GM21576 (cell line): ENCODE measurements at regions not wholly inside any gene's neighbourhood (a gene's known extent, or its start where the extent isn't known, plus 50 kb on each side); places are given as distances from the start of the nearest gene placed in this dataset.
"Not testable (repeated sequence)": the region's sequence is repeated elsewhere in the genome, so short reads cannot be mapped to it uniquely, and the experiment has no call there.

Experiments used
- ATAC-seq: cut with Tn5 transposase; IDR thresholded peaks from one replicate; pipeline ENCODE4 v1.9.1; 2021; ENCODE audit warnings: mild to moderate bottlenecking, moderate library complexity; ENCODE audit not compliant: unreplicated experiment

DNA sequence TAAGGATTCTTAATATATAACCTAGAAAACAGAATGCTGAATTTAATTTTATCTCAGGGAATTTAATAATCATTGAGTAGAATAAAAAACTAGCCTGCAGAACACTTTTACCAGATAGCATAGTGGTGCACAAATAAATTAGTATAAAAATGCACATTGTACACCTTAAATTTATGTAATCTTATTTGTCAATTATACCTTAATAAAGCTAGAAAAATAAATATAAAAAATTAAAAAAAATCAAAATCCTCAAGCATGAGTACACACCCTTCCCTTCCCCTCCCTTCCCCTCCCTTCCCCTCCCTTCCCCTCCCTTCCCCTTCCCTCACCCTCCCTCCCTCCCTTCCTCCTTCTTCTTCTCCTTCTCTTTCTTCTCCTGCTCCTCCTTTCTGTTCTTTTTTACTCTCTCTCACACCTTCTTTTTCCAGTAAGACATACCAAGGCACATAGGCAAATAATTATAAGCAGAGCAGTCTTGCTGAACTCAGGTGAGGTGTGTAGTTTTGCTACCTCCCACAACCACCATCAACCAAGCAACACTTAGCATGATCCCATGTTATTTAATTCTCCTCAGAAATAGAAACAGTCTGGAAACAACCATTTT lies 1395.0 kb downstream of the ZPLD1 start:
- ATAC-seq: no peak

DNA sequence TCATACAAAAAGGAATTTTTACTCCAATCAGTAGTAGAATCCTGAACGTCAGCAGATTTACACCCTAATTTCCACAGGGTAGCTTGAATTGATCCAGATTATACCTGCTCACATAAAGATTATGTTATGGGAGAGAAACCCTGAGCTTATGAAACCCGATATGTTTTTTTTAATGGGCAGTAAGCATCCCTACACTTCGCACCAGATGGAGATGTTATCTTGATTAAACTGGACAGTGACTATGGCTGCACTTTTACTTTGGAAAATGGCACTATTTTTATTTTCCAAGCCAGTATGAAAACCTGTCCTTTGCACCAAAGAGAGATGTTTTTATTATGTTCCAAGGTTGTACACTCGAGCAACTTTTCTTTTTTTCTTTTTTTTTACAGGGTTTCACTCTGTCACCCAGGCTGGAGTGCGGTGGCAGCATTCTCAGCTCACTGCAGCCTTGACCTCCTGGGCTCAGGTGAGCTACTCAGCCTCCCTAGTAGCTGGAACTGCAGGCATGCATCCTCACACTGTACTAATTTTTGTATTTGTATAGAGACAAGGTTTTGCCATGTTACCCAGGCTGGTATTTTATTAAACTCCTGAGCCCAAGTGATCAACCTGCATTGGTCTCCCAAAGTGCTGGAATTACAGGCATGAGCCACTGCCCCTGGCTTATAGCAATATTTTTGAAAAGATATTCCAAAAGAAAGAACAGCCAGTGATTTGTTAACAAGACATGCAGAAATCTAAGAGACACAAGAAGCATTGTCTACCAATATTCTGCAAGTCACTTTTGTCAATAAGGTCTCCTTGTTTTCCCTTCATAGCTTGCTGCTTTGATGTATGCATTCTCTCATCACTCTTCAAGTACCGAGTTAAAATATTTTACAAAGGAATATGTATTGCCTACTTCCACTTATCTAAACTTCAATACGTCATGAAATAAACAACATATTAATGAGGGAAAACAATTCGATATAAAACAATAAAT lies 1412.6 kb downstream of the ZPLD1 start:
- ATAC-seq: no peak

DNA sequence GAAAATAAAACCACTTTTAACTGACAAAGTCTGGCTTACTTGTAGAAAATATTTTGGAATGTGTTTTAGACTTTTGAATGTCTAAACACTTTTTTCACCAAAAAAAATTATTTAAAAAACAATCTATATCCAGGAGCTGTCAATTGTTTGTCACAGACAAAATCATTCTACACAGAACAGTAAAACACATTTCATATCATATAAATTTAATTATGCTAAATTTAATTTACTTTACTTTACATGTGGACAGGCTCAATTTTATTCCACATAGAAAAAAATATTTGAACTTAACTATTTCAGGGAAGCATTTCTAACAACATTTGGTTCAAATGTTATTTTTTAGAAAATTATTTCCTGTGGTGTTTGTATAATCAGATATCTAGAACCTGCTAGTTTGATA lies 1417.0 kb downstream of the ZPLD1 start:
- ATAC-seq: no peak

DNA sequence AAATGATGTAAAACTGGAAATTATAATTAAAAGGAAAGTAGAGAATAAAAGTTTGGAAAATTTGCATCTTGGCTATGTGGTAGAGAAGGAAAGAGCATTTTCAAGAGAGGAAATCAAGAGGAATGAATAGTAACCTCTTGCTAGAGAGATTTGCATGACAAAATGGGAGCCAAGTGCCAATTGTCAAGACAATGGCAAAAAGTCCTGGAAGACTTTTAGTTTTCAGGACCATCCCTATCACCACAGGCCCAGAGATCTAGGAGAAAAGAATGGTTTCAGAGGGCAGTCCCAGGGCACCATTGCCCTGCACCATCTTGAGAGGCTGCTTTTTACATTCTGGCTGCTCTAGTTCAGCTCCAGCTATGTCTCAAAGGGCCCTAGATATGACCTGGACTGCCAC lies 1427.6 kb downstream of the ZPLD1 start:
- ATAC-seq: no peak

DNA sequence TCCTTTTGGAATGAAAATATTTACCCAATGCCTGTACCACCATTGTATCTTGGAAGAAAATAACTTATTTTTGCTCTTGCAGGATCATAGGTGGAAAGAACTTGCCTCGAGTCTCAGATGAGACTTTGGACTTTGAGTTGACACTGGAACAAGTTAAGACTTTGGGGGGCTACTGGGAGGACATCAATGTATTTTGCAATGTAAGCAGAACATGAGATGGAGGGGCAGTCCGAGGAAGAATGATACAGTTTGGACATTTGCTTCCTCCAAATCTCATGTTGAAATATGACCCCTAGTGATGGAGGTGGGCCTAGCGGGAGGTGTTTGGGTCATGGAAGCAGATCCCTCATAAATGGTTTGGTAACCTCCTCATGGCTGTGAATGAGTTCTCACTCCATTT lies 1428.6 kb downstream of the ZPLD1 start:
- no peak for ATAC-seq

DNA sequence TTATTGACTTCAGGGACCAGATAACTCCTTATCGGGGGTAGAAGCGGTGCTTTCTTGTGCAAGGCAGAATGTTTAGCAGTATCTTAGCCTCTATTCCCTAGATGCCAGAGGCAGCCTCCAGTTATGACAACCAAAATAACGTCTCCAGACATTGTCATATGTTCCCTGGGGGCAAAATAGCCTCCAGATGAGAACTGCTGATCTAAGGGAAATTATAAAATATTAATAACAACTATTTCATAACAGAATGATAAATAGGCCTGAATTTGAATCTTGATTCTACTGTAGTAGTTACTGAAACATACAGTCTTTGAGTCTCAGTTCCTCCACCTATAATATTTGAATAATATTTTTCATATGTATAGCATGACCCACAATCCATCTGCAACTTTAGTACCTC lies 1431.3 kb downstream of the ZPLD1 start:
- no peak for ATAC-seq

DNA sequence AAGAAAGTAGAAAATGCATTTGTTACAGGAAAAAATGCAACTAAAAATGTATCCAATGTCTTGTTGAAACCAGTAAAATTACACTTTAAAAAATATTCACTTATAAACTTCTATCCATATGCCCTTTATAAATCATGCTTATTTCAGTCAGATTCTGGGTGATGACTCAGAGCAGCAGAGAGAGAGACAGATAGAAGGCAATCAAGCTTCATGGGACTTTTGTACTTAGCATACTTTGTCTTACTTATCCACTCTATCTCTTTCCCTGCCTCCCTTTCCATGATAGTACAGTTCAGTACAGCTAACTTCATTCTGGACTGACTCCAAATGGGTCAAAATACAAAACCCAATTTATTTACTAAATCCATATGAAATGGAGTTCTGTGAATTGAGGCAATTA lies 1438.2 kb downstream of the ZPLD1 start:
- no peak for ATAC-seq

DNA sequence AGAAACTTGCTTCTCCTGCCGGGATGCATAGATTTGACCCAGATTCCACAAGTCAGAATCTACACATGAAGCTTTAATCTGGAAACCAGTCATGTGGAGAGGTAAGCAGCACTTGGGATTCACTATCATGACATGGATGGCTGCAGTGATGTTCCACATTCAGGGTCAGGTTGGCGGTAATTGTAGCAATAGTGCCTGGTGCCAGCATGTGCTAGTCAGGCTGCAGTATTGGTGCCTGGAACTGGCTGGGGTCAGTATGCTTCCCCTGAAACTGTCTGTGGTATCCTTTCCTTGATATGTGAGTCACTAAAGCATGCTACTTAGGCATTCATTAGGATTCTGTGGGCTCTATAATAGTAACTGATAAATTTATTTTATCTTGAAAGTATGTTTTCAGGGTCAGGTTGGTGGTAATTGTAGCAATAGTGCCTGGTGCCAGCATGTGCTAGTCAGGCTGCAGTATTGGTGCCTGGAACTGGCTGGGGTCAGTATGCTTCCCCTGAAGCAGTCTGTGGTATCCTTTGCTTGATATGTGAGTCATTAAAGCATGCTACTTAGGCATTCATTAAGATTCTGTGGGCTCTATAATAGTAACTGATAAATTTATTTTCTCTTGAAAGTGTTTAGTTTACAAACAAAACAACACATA lies 1439.2 kb downstream of the ZPLD1 start:
- ATAC-seq: no peak

DNA sequence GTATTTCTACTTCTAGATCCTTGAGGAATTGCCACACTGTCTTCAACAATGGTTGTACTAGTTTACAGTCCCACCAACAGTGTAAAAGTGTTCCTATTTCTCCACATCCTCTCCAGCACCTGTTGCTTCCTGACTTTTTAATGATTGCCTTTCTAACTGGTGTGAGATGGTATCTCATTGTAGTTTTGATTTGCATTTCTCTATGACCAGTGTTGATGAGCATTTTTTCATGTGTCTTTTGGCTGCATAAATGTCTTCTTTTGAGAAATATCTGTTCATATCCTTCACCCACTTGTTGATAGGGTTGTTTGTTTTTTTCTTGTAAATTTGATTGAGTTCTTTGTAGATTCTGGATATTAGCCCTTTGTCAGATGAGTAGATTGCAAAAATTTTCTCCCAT lies 1447.0 kb downstream of the ZPLD1 start:
- not testable (repeated sequence) for ATAC-seq

DNA sequence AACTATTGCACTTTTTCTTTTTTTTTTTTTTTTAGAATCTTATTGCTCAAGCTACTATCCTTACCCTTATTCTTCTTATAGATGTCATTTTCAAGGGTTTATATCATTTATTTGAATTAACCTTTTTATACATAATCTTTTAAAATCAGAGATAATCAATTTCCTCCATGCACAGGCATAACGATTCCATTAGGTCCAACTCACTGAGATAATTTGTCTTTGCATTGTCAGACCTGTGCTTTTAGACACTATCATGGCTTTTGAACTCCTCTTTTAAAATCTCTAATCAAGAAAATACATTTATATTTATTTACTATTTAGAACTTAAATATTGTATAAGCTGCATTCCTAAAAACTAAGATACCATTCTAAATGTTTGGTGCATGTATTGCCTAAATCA lies 1454.9 kb downstream of the ZPLD1 start:
- ATAC-seq: no peak

DNA sequence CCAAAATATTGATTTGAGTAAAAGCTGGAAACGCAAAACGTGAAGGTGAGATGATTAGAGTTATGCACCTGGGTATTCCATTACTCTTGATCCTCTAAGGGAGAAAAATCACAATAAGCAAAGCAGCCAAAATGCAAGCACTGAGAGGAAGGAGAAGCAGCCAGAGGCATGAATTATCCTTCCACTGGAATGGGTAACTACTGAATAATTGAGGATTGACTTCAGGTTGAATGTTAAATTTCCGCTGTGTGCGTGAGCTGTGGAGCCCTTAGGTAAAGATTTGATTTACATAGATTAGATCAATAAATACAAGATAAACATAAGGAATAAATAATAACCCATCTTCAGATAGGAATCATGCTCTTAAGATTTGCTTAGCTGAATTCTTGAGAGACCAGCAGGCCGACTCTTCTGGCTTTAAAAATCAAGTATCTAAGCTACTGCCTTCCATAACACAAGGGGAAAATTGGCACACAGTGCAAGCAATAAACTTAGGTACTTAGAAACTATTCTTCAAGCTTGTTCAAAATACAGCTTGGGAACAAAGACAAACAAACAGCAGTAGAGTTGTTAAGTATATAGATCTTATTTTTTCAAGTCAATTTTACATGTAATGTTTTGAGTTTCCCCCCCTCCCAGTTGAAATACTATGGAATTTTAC lies 1459.5 kb downstream of the ZPLD1 start:
- ATAC-seq: no peak

DNA sequence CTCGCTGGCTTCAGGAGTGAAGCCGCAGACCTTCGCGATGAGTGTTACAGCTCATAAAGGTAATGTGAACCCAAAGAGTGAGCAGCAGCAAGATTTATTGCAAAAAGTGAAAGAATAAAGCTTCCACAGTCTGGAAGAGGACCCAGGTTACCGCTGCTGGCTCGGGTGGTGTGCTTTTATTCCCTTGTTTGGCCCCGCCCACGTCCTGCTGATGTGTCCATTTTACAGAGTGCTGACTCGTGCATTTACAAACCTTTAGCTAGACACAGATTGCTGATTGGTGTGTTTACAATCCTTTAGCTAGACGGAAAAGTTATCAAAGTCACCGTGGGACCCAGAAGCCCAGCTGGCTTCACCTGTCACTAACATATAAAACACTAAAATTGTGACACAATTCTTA lies 1464.5 kb downstream of the ZPLD1 start:
- ATAC-seq: no peak

DNA sequence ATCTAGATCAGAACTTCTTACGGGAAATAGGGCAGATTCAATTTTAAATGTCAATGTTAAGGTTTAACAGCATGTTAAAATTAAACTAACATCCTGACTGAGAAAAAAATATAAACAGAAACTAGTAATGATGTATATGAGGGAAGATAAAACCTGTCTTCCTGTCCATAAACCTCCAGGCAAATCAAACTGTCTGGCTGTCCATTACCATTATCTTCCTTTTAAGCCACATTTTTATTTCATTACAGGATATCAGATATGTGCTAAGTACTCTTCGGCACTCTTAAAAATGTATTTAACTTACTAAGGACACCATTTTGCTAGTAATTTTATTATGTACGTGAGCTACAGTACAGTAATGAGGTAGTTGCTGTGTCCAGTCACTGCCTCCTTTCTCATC lies 1461.7 kb upstream of the ALCAM start:
- ATAC-seq: no peak

DNA sequence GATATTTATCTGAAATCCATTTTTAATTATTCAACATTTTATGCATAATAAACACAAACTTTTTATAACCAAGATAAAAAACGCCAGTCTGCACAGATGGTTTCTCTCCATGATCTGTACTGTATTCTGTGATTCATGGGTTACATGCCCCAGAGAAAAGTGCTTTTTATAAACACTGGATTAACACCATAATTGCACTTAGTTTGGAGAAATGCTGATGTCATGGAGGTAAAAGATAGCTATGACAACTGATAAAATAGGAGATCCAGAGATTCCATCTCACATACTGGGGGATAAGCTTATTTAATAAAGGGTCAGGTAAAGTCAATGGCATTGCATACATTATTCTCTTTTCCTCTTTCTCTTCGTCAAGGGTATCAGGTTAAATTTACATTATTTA lies 1460.4 kb upstream of the ALCAM start:
- no peak for ATAC-seq

DNA sequence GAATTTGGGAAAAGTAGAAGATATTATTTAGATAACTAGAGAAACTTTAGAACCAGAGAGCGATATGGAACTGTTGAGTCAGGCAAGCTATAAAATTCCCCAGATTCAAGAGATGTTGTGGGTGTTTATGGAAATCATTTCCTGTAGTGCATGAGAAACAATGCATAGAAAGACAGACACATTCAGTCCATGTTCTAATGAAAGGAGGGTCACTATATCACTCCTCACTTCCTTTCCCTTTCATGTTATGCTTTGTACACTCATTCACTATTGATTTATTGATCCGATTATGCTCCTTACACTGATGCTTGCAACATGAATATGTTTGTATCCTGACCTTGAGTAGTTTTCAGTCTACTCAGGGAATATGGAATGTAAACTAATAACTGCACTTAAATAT lies 1459.9 kb upstream of the ALCAM start:
- no peak for ATAC-seq

DNA sequence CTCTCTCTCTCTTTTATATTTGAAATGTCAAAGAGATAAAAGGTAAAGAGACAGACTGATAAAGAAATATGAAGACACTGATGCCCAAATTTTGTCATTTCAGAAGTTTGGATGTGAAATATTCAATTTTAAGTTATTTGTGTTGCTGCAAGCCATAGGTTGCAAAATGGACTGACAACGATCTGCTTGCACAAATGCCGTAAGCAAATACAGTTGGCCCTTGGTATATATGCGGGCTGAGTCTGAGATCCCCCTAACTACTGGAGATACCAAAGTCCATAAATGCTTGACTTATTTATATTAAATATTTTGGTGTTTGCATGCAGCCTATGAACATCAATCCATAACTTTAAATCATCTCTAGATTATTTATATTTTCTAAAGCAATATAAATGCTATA lies 1459.1 kb upstream of the ALCAM start:
- ATAC-seq: no peak

DNA sequence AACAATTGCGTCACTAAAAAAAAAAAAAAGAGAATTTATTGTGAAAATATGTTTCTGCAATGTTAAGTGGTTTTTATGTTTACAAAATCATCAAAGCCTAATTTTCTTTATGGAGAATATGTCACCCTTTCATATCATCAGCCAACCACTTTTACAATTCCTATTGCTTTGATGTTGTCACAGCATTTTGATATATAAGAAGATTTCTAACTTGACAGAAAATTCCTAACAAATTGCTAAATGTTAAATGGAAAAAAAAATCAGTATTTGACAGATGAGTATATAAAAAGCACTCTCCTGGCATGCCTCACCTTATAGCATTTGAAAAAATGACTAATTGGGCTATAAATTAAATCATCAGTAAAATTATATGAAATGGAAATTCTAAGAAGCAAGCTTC lies 1457.3 kb upstream of the ALCAM start:
- no peak for ATAC-seq

DNA sequence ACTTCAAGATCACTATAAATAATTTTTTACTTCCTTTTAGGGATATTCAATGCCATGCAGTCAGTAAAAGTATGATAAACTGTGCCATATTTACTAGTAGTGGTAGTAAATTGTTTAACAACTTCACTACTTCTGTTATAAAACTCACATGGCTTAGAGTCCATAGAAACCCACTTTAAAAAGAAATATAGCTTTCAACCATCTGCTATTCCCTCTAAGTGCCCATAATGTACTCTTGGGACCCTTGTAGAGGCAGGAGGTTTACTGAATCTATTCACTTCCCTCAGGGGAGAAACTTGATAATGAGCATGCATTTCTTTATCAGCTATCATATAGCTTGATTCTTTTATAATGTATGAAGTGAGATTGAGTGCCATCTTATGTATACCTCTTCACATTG lies 1448.4 kb upstream of the ALCAM start:
- no peak for ATAC-seq

DNA sequence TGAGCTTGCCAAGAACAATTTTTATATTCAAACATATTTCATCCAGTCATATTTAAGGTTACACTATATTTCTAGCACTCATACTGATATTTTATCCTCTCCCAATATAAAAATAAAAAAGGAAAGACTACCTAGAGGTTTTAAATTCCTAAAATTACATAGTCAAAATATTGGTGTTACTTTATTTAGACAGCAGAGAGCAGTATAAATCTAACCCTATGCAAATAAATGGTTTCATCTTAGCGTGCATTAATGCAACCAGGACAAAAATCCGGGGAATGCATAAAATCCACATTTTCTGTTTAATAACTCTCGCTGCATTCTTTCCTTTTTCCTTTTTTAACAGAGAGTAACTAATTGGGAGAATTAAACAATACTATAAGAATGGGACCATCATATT lies 1447.4 kb upstream of the ALCAM start:
- no peak for ATAC-seq

DNA sequence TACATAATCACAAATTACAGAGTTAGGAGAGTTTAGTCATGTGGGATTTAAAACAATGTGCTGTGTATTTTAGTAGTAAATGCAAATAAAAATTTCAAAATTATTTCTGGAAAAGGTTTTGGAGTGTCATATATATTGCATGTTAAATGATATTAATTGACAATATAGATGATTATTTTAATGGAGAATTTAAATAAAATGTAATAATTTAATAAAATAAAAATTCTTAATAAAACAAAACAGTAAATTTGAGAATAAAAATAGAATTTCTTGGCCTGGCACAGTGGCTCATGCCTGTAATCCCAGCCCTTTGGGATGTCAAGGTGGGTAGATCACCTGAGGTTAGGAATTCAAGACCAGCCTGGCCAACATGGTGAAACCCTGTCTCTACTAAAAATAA lies 1442.8 kb upstream of the ALCAM start:
- no peak for ATAC-seq

DNA sequence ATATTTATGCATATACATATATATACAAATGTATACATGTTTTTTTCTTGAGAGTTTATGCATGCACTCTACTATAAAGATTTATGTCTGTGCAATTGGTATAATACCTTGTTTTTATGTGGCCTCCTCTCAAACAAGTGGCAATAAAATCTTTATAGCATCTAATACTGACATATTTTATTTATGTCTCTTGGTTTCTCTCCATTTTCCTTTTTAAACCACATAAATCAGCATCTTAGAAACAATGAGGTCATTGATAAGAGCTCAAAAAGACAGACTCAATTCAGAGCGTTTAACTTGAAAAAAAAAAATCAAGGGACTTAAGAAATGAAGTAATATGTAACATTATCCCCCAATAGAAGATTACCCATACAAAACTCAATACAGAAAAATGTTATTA lies 1442.2 kb upstream of the ALCAM start:
- no peak for ATAC-seq
